Testis (tissue), 2 donors: ENCODE measurements at regions not wholly inside any gene's neighbourhood (a gene's known extent, or its start where the extent isn't known, plus 50 kb on each side); places are given as distances from the start of the nearest gene placed in this dataset.

Experiments used
- CTCF ChIP-seq, 3 experiments: fragments of 450-650 bp in 2 of 3; fragments of 200-600 bp in 1 of 3; sonication (generic) in 1 of 3; IDR thresholded peaks; one replicate each; pipeline ENCODE4 v1.5.1; 2016 to 2019; ENCODE audit warnings: antibody characterized with exemption in 3 of 3, mild to moderate bottlenecking in 2 of 3, moderate library complexity in 1 of 3
- POLR2A ChIP-seq: fragments of 450-650 bp; IDR thresholded peaks from one replicate; pipeline ENCODE4 v1.6.1; 2017; ENCODE audit warnings: antibody characterized with exemption, mild to moderate bottlenecking, moderate library complexity

GRCh38 chr12:108400900-108401480, 61.9 kb upstream of the CMKLR1 start:
- no peak for TF ChIP-seq CTCF (IDR thresholded peaks at IDR 0.05)
- TF ChIP-seq POLR2A = no peak
